Heart right ventricle (tissue), 16 donors: ENCODE measurements at regions not wholly inside any gene's neighbourhood (a gene's known extent, or its start where the extent isn't known, plus 50 kb on each side); places are given as distances from the start of the nearest gene placed in this dataset.

ENCODE experiments used
- ATAC-seq, 8 donors: fragments of 200-7000 bp; cut with Tn5 transposase; one replicate each; pipeline ENCODE4 v1.9.1; 2020; ENCODE audit warnings: mild to moderate bottlenecking in 8 of 8, moderate library complexity in 8 of 8, moderate number of reproducible peaks in 1 of 8
- DNase-seq, 2 donors: peaks; one replicate each; pipeline ENCODE4 v3.0.0-alpha.2; 2020
- H3K27ac ChIP-seq, 10 donors: fragments of 200-600 bp; sonication (generic) in 2 of 10; one replicate each; pipeline versions ENCODE4 v1.5.0 to v1.8.0; 2020 to 2022; ENCODE audit warnings: mild to moderate bottlenecking in 3 of 10
- H3K27me3 ChIP-seq, 7 donors: fragments of 200-600 bp; one replicate each; pipeline ENCODE4 v1.8.0; 2021 to 2022; ENCODE audit warnings: mild to moderate bottlenecking in 2 of 7
- H3K36me3 ChIP-seq, 9 donors: fragments of 200-600 bp; sonication (generic) in 1 of 9; one replicate each; pipeline versions ENCODE4 v1.5.0 to v1.8.0; 2020 to 2022; ENCODE audit warnings: mild to moderate bottlenecking in 2 of 9
- H3K4me1 ChIP-seq, 9 donors: fragments of 200-600 bp; sonication (generic) in 1 of 9; one replicate each; pipeline versions ENCODE4 v1.5.0 to v1.8.0; 2020 to 2022; ENCODE audit warnings: mild to moderate bottlenecking in 4 of 9
- H3K4me3 ChIP-seq, 10 donors: fragments of 200-600 bp; sonication (generic) in 2 of 10; one replicate each; pipeline versions ENCODE4 v1.5.0 to v1.8.0; 2020 to 2022; ENCODE audit warnings: mild to moderate bottlenecking in 7 of 10, moderate library complexity in 2 of 10
- H3K9me3 ChIP-seq, 11 donors: fragments of 200-600 bp in 10 of 11; sonication (generic) in 2 of 11; one replicate each; pipeline versions ENCODE4 v1.5.0 to v1.8.0; 2013 to 2022; ENCODE audit warnings: mild to moderate bottlenecking in 2 of 11, control low read depth in 1 of 11, moderate library complexity in 1 of 11
- CTCF ChIP-seq, 9 donors: fragments of 200-600 bp; sonication (generic) in 2 of 9; IDR thresholded peaks; one replicate each; pipeline versions ENCODE4 v1.5.0 to v1.8.0; 2021 to 2022; ENCODE audit warnings: antibody characterized with exemption in 9 of 9, mild to moderate bottlenecking in 5 of 9, moderate library complexity in 1 of 9
- whole genome bisulfite sequencing, 2 donors: extraction: QIAGEN DNeasy Blood & Tissue Kit; methylation state at CpG; one replicate each; pipeline ENCODE4 v1.1.7; 2013; ENCODE audit warnings: inconsistent platforms in 1 of 2; 5-methylcytosine and 5-hydroxymethylcytosine counted together
- intact Hi-C, 10 donors: fragments of 100-400 bp; cut with DNase I; formaldehyde crosslinking; loops; one replicate each; pipeline versions ENCODE4 v1.11.1 to v1.14.2; 2022
- donor health status: Arrhythmogenic right ventricular cardiomyopathy.
- donor health status: ischemic (EF 13 %, LVEDD 7.1; RV severe dilation, severe dysfunction).
- donor health status: healthy with polysubstance abuse.
- donor health status: DM: no; HTN: yes; CAD: no.
- donor health status: DM: no; HTN: no; CAD: no.
- donor health status: ischemic (EF 25% LVEDD 6.9; RV normal size, moderate dysfunction).
- donor health status: ischemic (EF 25% LVEDD 5.7; RV mildly dilated, moderate dysfunction).
- donor health status: healthy.
- donor health status: DM: yes; HTN: yes; CAD: no.
- donor health status: Ischemic cardiomyopathy.
- donor health status: ischemic (EF 35%, LVEDD 5.7; RV mildly dilated, moderate dysfunction).
- donor health status: nonischemic (EF 11% LVEDD 7.7; RV severe dilation, severe dysfunction).
- donor health status: DM: yes; HTN: yes; CAD: no.
- donor health status: PGD.
- donor health status: ischemic (EF 29% LVEDD 5.4; RV normal size, mild dysfunction).
- donor health status: nonischemic (EF 23%, LVEDD 6.1; RV moderate dilation, normal function).

- intact Hi-C loops = no loop called here
- H3K27ac ChIP-seq = no peak overlapping the region
- peaks cover 0 to 5% (median 0%) of the 10 kb centered on the region in 11 donors for H3K9me3 ChIP-seq
- no peak overlapping the region for H3K4me3 ChIP-seq
- 96% methylated on average over 8 of the region's 8 CpGs for WGBS, 2 donors
- TF ChIP-seq CTCF (IDR thresholded peaks at IDR 0.05) = no peak
- no peak for DNase-seq
- no peaks in the 10 kb centered on the region for H3K36me3 ChIP-seq
- H3K4me1 ChIP-seq = no peaks in the 10 kb centered on the region
- no peaks in the 10 kb centered on the region for H3K27me3 ChIP-seq
- ATAC-seq = no peak
Observed at GRCh38 chr2:2827761-2828221, 496.7 kb upstream of the MYT1L start.

GRCh38 chr2:2827046-2827636 lies 496.1 kb upstream of the MYT1L start:
- Histone ChIP-seq H3K27me3 (no peaks in the 10 kb centered on the region), H3K9me3 (peaks cover 0 to 5% (median 0%) of the 10 kb centered on the region in 11 donors), H3K4me1 (no peaks in the 10 kb centered on the region), H3K36me3 (no peaks in the 10 kb centered on the region), H3K27ac (no peak overlapping the region), H3K4me3 (no peak overlapping the region)
- ATAC-seq (no peak), DNase-seq (no peak)
- intact Hi-C loops = no loop called here
- 85 to 89% methylated on average over 16 of the region's 16 CpGs for WGBS, 2 donors
- no peak for TF ChIP-seq CTCF (IDR thresholded peaks at IDR 0.05)

GRCh38 chr2:2826621-2827020 lies 495.5 kb upstream of the MYT1L start:
- TF ChIP-seq CTCF (IDR thresholded peaks at IDR 0.05) = no peak
- ATAC-seq = no peak
- intact Hi-C loops = no loop called here
- H3K36me3 ChIP-seq = no peaks in the 10 kb centered on the region
- no peaks in the 10 kb centered on the region for H3K27me3 ChIP-seq
- H3K9me3 ChIP-seq = peaks cover 0 to 10% (median 1%) of the 10 kb centered on the region in 11 donors
- no peak overlapping the region for H3K27ac ChIP-seq
- H3K4me1 ChIP-seq = no peaks in the 10 kb centered on the region
- 74 to 87% methylated on average over 8 of the region's 8 CpGs for WGBS, 2 donors
- H3K4me3 ChIP-seq = no peak overlapping the region
- no peak for DNase-seq

- 62 to 72% methylated on average over 14 of the region's 14 CpGs for WGBS, 2 donors
- Histone ChIP-seq H3K9me3 (peaks cover 0 to 15% (median 5%) of the 10 kb centered on the region in 11 donors), H3K4me3 (no peak overlapping the region), H3K36me3 (no peaks in the 10 kb centered on the region), H3K27me3 (no peaks in the 10 kb centered on the region), H3K27ac (no peak overlapping the region), H3K4me1 (no peaks in the 10 kb centered on the region)
- no peak for TF ChIP-seq CTCF (IDR thresholded peaks at IDR 0.05)
- intact Hi-C loops = no loop called here
- ATAC-seq = no peak
- no peak for DNase-seq
Observed at GRCh38 chr2:2826209-2826551, 495.1 kb upstream of the MYT1L start.
